D721Med (cell line): ENCODE measurements at regions not wholly inside any gene's neighbourhood (a gene's known extent, or its start where the extent isn't known, plus 50 kb on each side); places are given as distances from the start of the nearest gene placed in this dataset.

Source experiments
- DNase-seq: peaks from one replicate; pipeline ENCODE4 v3.0.0; 2011; ENCODE audit warnings: low spot score; ENCODE audit not compliant: insufficient read length
- FAIRE-seq: peaks from 2 replicates; lab custom pipeline; 2011; peaks lifted over from hg19 to GRCh38; lab: Jason Lieb, UNC
- TF ChIP-seq, protein P1 (sequence below): IDR thresholded peaks from 2 replicates; pipeline ENCODE4 v1.5.1; 2012; ENCODE audit warnings: mild to moderate bottlenecking, control low read depth; ENCODE audit not compliant: insufficient read depth; ENCODE audit errors: missing control alignments

DNA sequence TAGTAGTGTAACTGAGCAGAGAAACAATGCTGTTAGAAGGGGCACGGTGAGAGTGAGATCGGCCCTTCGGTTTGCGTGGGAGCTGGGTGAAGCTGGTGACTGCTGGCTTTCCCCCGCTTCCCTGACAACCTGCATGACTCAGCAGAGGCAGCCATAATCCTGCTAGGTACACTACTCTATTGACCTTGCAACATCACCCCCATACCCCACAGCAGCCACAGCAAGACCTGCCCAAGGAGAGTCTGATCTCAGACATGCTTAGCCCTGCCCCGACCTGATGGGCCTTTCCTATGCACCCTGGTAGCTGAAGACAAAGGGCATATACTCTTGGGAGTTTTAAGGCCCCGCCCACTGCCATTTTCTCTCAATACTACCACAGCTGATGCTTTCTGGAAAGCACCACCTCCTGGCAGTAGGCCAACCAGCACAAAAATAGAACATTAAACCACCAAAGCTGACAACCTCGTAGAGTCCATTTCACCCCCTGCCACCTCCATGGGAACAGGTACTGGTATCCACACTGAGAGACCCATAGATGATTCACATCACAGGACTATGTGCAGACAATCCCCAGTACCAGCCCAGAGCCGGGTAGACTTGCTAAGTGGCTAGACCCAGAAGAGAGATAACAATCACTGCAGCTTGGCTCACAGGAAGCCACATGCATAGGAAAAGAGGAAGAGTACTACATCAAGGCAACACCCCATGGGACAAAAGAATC, 75.9 kb upstream of the RGS6 start:
- no peak for FAIRE-seq
- TF ChIP-seq, protein P1, sequence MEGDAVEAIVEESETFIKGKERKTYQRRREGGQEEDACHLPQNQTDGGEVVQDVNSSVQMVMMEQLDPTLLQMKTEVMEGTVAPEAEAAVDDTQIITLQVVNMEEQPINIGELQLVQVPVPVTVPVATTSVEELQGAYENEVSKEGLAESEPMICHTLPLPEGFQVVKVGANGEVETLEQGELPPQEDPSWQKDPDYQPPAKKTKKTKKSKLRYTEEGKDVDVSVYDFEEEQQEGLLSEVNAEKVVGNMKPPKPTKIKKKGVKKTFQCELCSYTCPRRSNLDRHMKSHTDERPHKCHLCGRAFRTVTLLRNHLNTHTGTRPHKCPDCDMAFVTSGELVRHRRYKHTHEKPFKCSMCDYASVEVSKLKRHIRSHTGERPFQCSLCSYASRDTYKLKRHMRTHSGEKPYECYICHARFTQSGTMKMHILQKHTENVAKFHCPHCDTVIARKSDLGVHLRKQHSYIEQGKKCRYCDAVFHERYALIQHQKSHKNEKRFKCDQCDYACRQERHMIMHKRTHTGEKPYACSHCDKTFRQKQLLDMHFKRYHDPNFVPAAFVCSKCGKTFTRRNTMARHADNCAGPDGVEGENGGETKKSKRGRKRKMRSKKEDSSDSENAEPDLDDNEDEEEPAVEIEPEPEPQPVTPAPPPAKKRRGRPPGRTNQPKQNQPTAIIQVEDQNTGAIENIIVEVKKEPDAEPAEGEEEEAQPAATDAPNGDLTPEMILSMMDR: no peak
- DNase-seq: no peak

DNA sequence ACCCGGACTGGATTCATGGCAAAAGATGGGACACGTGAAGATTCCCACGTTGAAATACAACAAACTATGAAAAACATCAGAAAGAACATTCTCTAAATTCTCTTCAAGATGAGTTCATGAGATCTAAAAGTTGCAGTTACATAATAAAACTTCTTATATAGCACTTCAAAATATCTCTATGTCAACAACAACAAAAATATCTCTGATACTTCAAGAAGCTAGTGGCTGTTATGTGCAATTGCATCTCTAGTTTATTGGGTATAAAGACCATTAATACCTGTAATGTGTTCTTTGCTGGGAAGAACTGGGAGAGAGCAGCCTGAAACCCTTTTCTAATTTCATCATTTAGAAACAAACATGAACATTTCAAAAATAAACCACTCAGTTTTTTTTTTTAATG, 69.2 kb upstream of the RGS6 start:
- TF ChIP-seq, protein P1: no peak
- FAIRE-seq: no peak
- DNase-seq: no peak

DNA sequence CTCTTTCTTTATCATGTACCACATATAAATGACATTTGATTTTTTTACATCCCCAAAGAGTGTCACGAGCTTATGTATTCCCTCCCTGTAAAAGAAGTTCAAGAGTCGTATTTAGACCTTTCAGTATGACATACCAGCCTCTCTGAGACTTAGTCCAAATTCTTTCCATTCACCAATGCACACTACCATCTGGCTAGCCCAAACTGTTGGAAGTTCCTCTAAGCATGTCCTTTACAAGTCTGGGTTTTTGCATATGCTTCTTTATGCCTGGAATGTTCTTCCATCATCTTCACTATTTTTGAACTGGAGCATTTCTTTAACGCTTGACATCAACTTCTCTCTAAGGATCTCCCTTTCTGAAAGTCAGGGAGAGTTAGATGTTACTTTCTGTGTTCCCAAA, 68.5 kb upstream of the RGS6 start:
- FAIRE-seq: no peak
- TF ChIP-seq, protein P1: no peak
- DNase-seq: no peak
